ENCODE measurements at regions not wholly inside any gene's neighbourhood (a gene's known extent, or its start where the extent isn't known, plus 50 kb on each side); places are given as distances from the start of the nearest gene placed in this dataset.

- H3K4me3 ChIP-seq: no peak overlapping the region
- BruUV-seq (replicated peaks): no TSS peak
- ChIA-PET POLR2A (interaction anchor here (0.6 to 0.7 kb wide), 2 partner anchors 16 to 849 kb away, joined by 3 read pairs; no protein-coding TSS in a partner anchor), CTCF (ENCODE audit: low intra/inter-chr PET ratio) (no interaction called here)
- intact Hi-C loops (cut with micrococcal nuclease) (no loop called here), in situ Hi-C loops (cut with MboI) (no loop called here)
- H3K9me3 ChIP-seq (replicated peaks; ENCODE audit: control insufficient read depth, insufficient read depth, low read depth, low read length): peaks cover 2% of the 10 kb centered on the region; the same call in 1 of the 2 replicates
- no peak overlapping the region for H3K27ac ChIP-seq (ENCODE audit: extremely low read depth, low read depth, low read length)
- no peak for FAIRE-seq
- no peak for DNase-seq (ENCODE audit: extremely low read depth in 1 of 4, low spot score in 3 of 4)
- H3K79me2 ChIP-seq (ENCODE audit: control insufficient read depth, insufficient read depth, low read length): no peaks in the 10 kb centered on the region
- H4K20me1 ChIP-seq (replicated peaks; ENCODE audit: control insufficient read depth, insufficient read depth, low read length): no peaks in the 10 kb centered on the region
- H3K27me3 ChIP-seq (ENCODE audit: control insufficient read depth in 2 of 2, insufficient read depth in 2 of 2, low read length in 2 of 2): no peaks in the 10 kb centered on the region
- 3% methylated on average over 10 of the region's 10 CpGs for WGBS (ENCODE audit: insufficient coverage, low coverage, missing lambda C conversion rate)
- no peaks in the 10 kb centered on the region for H3K4me1 ChIP-seq (replicated peaks in 1 of 2; ENCODE audit: control insufficient read depth in 2 of 2, insufficient read depth in 2 of 2, low read length in 2 of 2)
- no peak for ATAC-seq
- H3K9ac ChIP-seq (ENCODE audit: insufficient read depth in 1 of 2, low read depth in 2 of 2, low read length in 2 of 2): no peak overlapping the region
- H3K9me1 ChIP-seq (ENCODE audit: control insufficient read depth, insufficient read depth, low read length): no peaks in the 10 kb centered on the region
- H3K36me3 ChIP-seq (ENCODE audit: control insufficient read depth, insufficient read depth, low read length): no peaks in the 10 kb centered on the region
- no peak overlapping the region for H3K4me2 ChIP-seq (ENCODE audit: insufficient read depth, low read length)
- no peak overlapping the region for H2AFZ ChIP-seq (ENCODE audit: low read depth, low read length)
- no peak for TF ChIP-seq ZBTB8A (IDR thresholded peaks at IDR 0.05; ENCODE audit: partially characterized antibody)
- no peak for TF ChIP-seq TCF7 (IDR thresholded peaks at IDR 0.05; ENCODE audit: borderline replicate concordance)
- TF ChIP-seq CREB3L1 (IDR thresholded peaks at IDR 0.05; ENCODE audit: borderline replicate concordance, low read depth): no peak
- TF ChIP-seq, protein P1, sequence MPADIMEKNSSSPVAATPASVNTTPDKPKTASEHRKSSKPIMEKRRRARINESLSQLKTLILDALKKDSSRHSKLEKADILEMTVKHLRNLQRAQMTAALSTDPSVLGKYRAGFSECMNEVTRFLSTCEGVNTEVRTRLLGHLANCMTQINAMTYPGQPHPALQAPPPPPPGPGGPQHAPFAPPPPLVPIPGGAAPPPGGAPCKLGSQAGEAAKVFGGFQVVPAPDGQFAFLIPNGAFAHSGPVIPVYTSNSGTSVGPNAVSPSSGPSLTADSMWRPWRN (IDR thresholded peaks at IDR 0.05; ENCODE audit: low read depth): no peak
- no peak for TF ChIP-seq ZNF609 (CRISPR knock-in tag; IDR thresholded peaks at IDR 0.05; ENCODE audit: borderline replicate concordance)
- TF ChIP-seq ZC3H11A (IDR thresholded peaks at IDR 0.05; ENCODE audit: low read depth, low read length): no peak
These were observed 209.3 kb downstream of the AKAIN1 start for GRCh38 chr18:4987452-4988405.
